ENCODE measurements at regions not wholly inside any gene's neighbourhood (a gene's known extent, or its start where the extent isn't known, plus 50 kb on each side); places are given as distances from the start of the nearest gene placed in this dataset.

GRCh38 chr14:98711453-98711852 lies 560.5 kb downstream of the BCL11B start:
- TF ChIP-seq, protein P1, sequence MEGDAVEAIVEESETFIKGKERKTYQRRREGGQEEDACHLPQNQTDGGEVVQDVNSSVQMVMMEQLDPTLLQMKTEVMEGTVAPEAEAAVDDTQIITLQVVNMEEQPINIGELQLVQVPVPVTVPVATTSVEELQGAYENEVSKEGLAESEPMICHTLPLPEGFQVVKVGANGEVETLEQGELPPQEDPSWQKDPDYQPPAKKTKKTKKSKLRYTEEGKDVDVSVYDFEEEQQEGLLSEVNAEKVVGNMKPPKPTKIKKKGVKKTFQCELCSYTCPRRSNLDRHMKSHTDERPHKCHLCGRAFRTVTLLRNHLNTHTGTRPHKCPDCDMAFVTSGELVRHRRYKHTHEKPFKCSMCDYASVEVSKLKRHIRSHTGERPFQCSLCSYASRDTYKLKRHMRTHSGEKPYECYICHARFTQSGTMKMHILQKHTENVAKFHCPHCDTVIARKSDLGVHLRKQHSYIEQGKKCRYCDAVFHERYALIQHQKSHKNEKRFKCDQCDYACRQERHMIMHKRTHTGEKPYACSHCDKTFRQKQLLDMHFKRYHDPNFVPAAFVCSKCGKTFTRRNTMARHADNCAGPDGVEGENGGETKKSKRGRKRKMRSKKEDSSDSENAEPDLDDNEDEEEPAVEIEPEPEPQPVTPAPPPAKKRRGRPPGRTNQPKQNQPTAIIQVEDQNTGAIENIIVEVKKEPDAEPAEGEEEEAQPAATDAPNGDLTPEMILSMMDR (conservative IDR thresholded peaks at IDR 0.05), result no peak
- TF ChIP-seq ZFX (IDR thresholded peaks at IDR 0.05), result no peak
